ENCODE measurements at regions not wholly inside any gene's neighbourhood (a gene's known extent, or its start where the extent isn't known, plus 50 kb on each side); places are given as distances from the start of the nearest gene placed in this dataset.
"Not testable (repeated sequence)": the region's sequence is repeated elsewhere in the genome, so short reads cannot be mapped to it uniquely, and the experiment has no call there.

- Histone ChIP-seq H3K36me3 (ENCODE audit: control insufficient read depth in 4 of 4, insufficient read depth in 4 of 4, low read length in 4 of 4) (no peaks in the 10 kb centered on the region), H3K27ac (ENCODE audit: low read depth in 1 of 2, low read length in 1 of 2) (no peak overlapping the region), H3K9ac (ENCODE audit: insufficient read depth in 1 of 2, low read length in 2 of 2) (no peak overlapping the region), H3K27me3 (ENCODE audit: control insufficient read depth in 3 of 3, insufficient read depth in 3 of 3, low read length in 2 of 3) (no peaks in the 10 kb centered on the region), H3K4me3 (no peak overlapping the region), H3K4me1 (ENCODE audit: control insufficient read depth in 5 of 5, insufficient read depth in 5 of 5, low read length in 5 of 5) (no peaks in the 10 kb centered on the region), H3K9me3 (ENCODE audit: control insufficient read depth in 4 of 4, insufficient read depth in 3 of 4, low read length in 3 of 4) (no peaks in the 10 kb centered on the region)
- WGBS, 2 donors = 87 to 90% methylated on average over 4 of the region's 4 CpGs
- ATAC-seq (ENCODE audit: insufficient read depth, low FRiP score) (no peak), DNase-seq (no peak)
- TF ChIP-seq CTCF (IDR thresholded peaks at IDR 0.05; ENCODE audit: control extremely low read depth, extremely low read depth) = no peak
Observed at GRCh38 chr10:20658158-20658557, 239.0 kb downstream of the NEBL start.

- Histone ChIP-seq H3K27me3 (ENCODE audit: control insufficient read depth in 3 of 3, insufficient read depth in 3 of 3, low read length in 2 of 3) (no peaks in the 10 kb centered on the region), H3K4me1 (ENCODE audit: control insufficient read depth in 5 of 5, insufficient read depth in 5 of 5, low read length in 5 of 5) (no peaks in the 10 kb centered on the region), H3K4me3 (no peak overlapping the region), H3K9me3 (ENCODE audit: control insufficient read depth in 4 of 4, insufficient read depth in 3 of 4, low read length in 3 of 4) (no peaks in the 10 kb centered on the region), H3K36me3 (ENCODE audit: control insufficient read depth in 4 of 4, insufficient read depth in 4 of 4, low read length in 4 of 4) (no peaks in the 10 kb centered on the region), H3K9ac (ENCODE audit: insufficient read depth in 1 of 2, low read length in 2 of 2) (no peak overlapping the region), H3K27ac (ENCODE audit: low read depth in 1 of 2, low read length in 1 of 2) (no peak overlapping the region)
- ATAC-seq (ENCODE audit: insufficient read depth, low FRiP score) = no peak
- TF ChIP-seq CTCF (IDR thresholded peaks at IDR 0.05; ENCODE audit: control extremely low read depth, extremely low read depth) = no peak
- DNase-seq = no peak
- 94 to 96% methylated on average over 3 of the region's 3 CpGs for WGBS, 2 donors
Observed at GRCh38 chr10:20656886-20657285, 240.2 kb downstream of the NEBL start.

- H3K4me3 ChIP-seq; H3K9ac ChIP-seq (ENCODE audit: insufficient read depth in 1 of 2, low read length in 2 of 2); H3K36me3 ChIP-seq (ENCODE audit: control insufficient read depth in 4 of 4, insufficient read depth in 4 of 4, low read length in 4 of 4); H3K9me3 ChIP-seq (ENCODE audit: control insufficient read depth in 4 of 4, insufficient read depth in 3 of 4, low read length in 3 of 4); ATAC-seq (ENCODE audit: insufficient read depth, low FRiP score); DNase-seq; H3K27me3 ChIP-seq (ENCODE audit: control insufficient read depth in 3 of 3, insufficient read depth in 3 of 3, low read length in 2 of 3); H3K27ac ChIP-seq (ENCODE audit: low read depth in 1 of 2, low read length in 1 of 2); H3K4me1 ChIP-seq (ENCODE audit: control insufficient read depth in 5 of 5, insufficient read depth in 5 of 5, low read length in 5 of 5): not testable (repeated sequence)
- 96 to 98% methylated on average over 5 of the region's 5 CpGs for WGBS, 2 donors
Observed at GRCh38 chr10:20652424-20652823, 244.7 kb downstream of the NEBL start.

GRCh38 chr10:20648263-20648874 is 248.7 kb downstream of the NEBL start:
- H3K36me3 ChIP-seq (ENCODE audit: control insufficient read depth in 4 of 4, insufficient read depth in 4 of 4, low read length in 4 of 4) = no peaks in the 10 kb centered on the region
- no peak for ATAC-seq (ENCODE audit: insufficient read depth, low FRiP score)

More at GRCh38 chr10:20648263-20648874, 248.7 kb downstream of the NEBL start:
- TF ChIP-seq CTCF (IDR thresholded peaks at IDR 0.05; ENCODE audit: control extremely low read depth, extremely low read depth) = no peak
- Histone ChIP-seq H3K4me1 (ENCODE audit: control insufficient read depth in 5 of 5, insufficient read depth in 5 of 5, low read length in 5 of 5) (no peaks in the 10 kb centered on the region), H3K4me3 (no peak overlapping the region), H3K27me3 (ENCODE audit: control insufficient read depth in 3 of 3, insufficient read depth in 3 of 3, low read length in 2 of 3) (no peaks in the 10 kb centered on the region), H3K9ac (ENCODE audit: insufficient read depth in 1 of 2, low read length in 2 of 2) (no peak overlapping the region), H3K27ac (ENCODE audit: low read depth in 1 of 2, low read length in 1 of 2) (no peak overlapping the region), H3K9me3 (ENCODE audit: control insufficient read depth in 4 of 4, insufficient read depth in 3 of 4, low read length in 3 of 4) (no peaks in the 10 kb centered on the region)
- 69 to 85% methylated on average over 2 of the region's 2 CpGs for WGBS, 2 donors
- no peak for DNase-seq
